SK-N-SH (cell line): ENCODE measurements at regions not wholly inside any gene's neighbourhood (a gene's known extent, or its start where the extent isn't known, plus 50 kb on each side); places are given as distances from the start of the nearest gene placed in this dataset.

Source experiments
- CTCF ChIA-PET: fragments of 300-600, 350-600 bp; formaldehyde crosslinking; extraction: SDS; loops from one replicate; lab custom pipeline; 2021; lab: Yijun Ruan, JAX
- POLR2A ChIA-PET: fragments of 350-600 bp; sonication (Branson Sonifier 250); formaldehyde crosslinking; extraction: SDS; loops from one replicate; lab custom pipeline; 2020; ENCODE audit warnings: antibody characterized with exemption, inconsistent platforms; lab: Yijun Ruan, JAX
- DNase-seq: peaks from one replicate; pipeline ENCODE4 v3.0.0; 2012
- H2AFZ ChIP-seq: fragments of 200-600 bp; sonication (generic); 2 replicates; pipeline ENCODE4 v1.8.1; 2016; ENCODE audit warnings: antibody characterized with exemption, mild to moderate bottlenecking, low read depth
- H3F3A ChIP-seq: fragments of 200-600 bp; sonication (generic); replicated peaks from 2 replicates; pipeline ENCODE3; 2016; ENCODE audit warnings: antibody characterized with exemption, mild to moderate bottlenecking; ENCODE audit not compliant: insufficient read depth
- H3K27ac ChIP-seq, 2 experiments: fragments of 200-500 bp in 1 of 2; fragments of 200-600 bp in 1 of 2; sonication (Bioruptor generic) in 1 of 2; sonication (generic), shearing (Covaris generic) in 1 of 2; 2 replicates each; pipeline versions ENCODE4 v1.5.1 to v1.6.1; 2014 to 2016; ENCODE audit warnings: low read depth in 2 of 2, inconsistent platforms in 1 of 2, low read length in 1 of 2, mild to moderate bottlenecking in 1 of 2, mixed read lengths in 1 of 2
- H3K27me3 ChIP-seq: fragments of 200-600 bp; sonication (generic), shearing (Covaris generic); 2 replicates; pipeline ENCODE4 v1.6.1; 2016; ENCODE audit warnings: mixed run types; ENCODE audit not compliant: insufficient read depth
- H3K36me3 ChIP-seq, 2 experiments: fragments of 200-500 bp in 1 of 2; fragments of 200-600 bp in 1 of 2; sonication (Bioruptor generic) in 1 of 2; sonication (generic) in 1 of 2; replicated peaks in 1 of 2; 2 replicates each; pipeline versions ENCODE3 to v1.5.1; 2014 to 2016; ENCODE audit warnings: low read length in 1 of 2, mild to moderate bottlenecking in 1 of 2; ENCODE audit not compliant: insufficient read depth in 2 of 2, control insufficient read depth in 1 of 2
- H3K4me1 ChIP-seq, 2 experiments: fragments of 200-500 bp in 1 of 2; fragments of 200-600 bp in 1 of 2; sonication (Bioruptor generic) in 1 of 2; sonication (generic), shearing (Covaris generic) in 1 of 2; 2 replicates each; pipeline versions ENCODE4 v1.5.1 to v1.6.1; 2014 to 2016; ENCODE audit warnings: low read depth in 1 of 2, low read length in 1 of 2, mixed run types in 1 of 2; ENCODE audit not compliant: insufficient read depth in 2 of 2, control insufficient read depth in 1 of 2
- H3K4me2 ChIP-seq: fragments of 200-600 bp; sonication (generic), shearing (Covaris generic); 2 replicates; pipeline ENCODE4 v1.6.1; 2017; ENCODE audit warnings: mixed run types
- H3K4me3 ChIP-seq, 2 experiments: fragments of 200-500 bp in 1 of 2; fragments of 200-600 bp in 1 of 2; sonication (Bioruptor generic) in 1 of 2; sonication (generic), shearing (Covaris generic) in 1 of 2; 2 replicates each; pipeline versions ENCODE4 v1.5.1 to v1.8.1; 2014 to 2016; ENCODE audit warnings: low read depth in 2 of 2, inconsistent platforms in 1 of 2, low read length in 1 of 2, mild to moderate bottlenecking in 1 of 2, mixed read lengths in 1 of 2, moderate library complexity in 1 of 2
- H3K79me2 ChIP-seq: fragments of 200-600 bp; sonication (generic); 2 replicates; pipeline ENCODE4 v1.8.1; 2017; ENCODE audit warnings: mild to moderate bottlenecking; ENCODE audit not compliant: insufficient read depth
- H3K9ac ChIP-seq: fragments of 200-600 bp; sonication (generic); 2 replicates; pipeline ENCODE4 v1.6.1; 2017; ENCODE audit warnings: mixed run types
- H3K9me2 ChIP-seq: fragments of 200-600 bp; sonication (generic); 2 replicates; pipeline ENCODE4 v1.6.1; 2017; ENCODE audit warnings: mixed run types
- H3K9me3 ChIP-seq: fragments of 200-600 bp; sonication (generic); 2 replicates; pipeline ENCODE4 v1.6.1; 2017; ENCODE audit warnings: mixed run types, mild to moderate bottlenecking, moderate library complexity
- H4K20me1 ChIP-seq: fragments of 200-600 bp; sonication (generic); 2 replicates; pipeline ENCODE4 v1.6.1; 2017; ENCODE audit warnings: mild to moderate bottlenecking, mixed run types; ENCODE audit not compliant: insufficient read depth
- EZH2phosphoT487 ChIP-seq: fragments of 200-600 bp; sonication (generic); IDR thresholded peaks from 2 replicates; pipeline ENCODE4 v1.6.1; 2017; ENCODE audit warnings: low read depth, mixed run types, mild to moderate bottlenecking, antibody characterized with exemption, moderate library complexity, borderline replicate concordance
- FOXJ3 ChIP-seq: sonication (generic); formaldehyde crosslinking; IDR thresholded peaks from 2 replicates; pipeline ENCODE4 v1.5.1; 2020; ENCODE audit warnings: mild to moderate bottlenecking, missing genetic modification reagents
- FOXM1 ChIP-seq: IDR thresholded peaks from 2 replicates; pipeline ENCODE4 v1.4.0; 2012; ENCODE audit warnings: low read depth, mild to moderate bottlenecking
- IRF3 ChIP-seq: fragments of 150-350 bp; IDR thresholded peaks from 2 replicates; pipeline ENCODE4 v1.6.1; 2016; ENCODE audit warnings: mild to moderate bottlenecking, low read depth, low read length
- POLR2AphosphoS5 ChIP-seq: IDR thresholded peaks from 2 replicates; pipeline ENCODE4 v1.6.1; 2012; ENCODE audit warnings: low read depth, low read length
- RCOR1 ChIP-seq: fragments of 150-350 bp; IDR thresholded peaks from 2 replicates; pipeline ENCODE4 v1.6.1; 2017; ENCODE audit warnings: antibody characterized with exemption, low read length
- SMC3 ChIP-seq: IDR thresholded peaks from 2 replicates; pipeline ENCODE4 v1.6.1; 2012; ENCODE audit warnings: low read depth, low read length, improper control_type of control experiment
- TAF1 ChIP-seq: IDR thresholded peaks from 2 replicates; pipeline ENCODE4 v1.6.1; 2012; ENCODE audit warnings: low read depth, mild to moderate bottlenecking, low read length, moderate library complexity, borderline replicate concordance
- TEAD4 ChIP-seq: IDR thresholded peaks from 2 replicates; pipeline ENCODE4 v1.4.0; 2012; ENCODE audit warnings: mild to moderate bottlenecking, borderline replicate concordance; ENCODE audit not compliant: insufficient read depth
- WGBS: methylation state at CpG from one replicate; pipeline ENCODE4 v1.1.6; 2017; ENCODE audit warnings: low lambda C conversion rate; 5-methylcytosine and 5-hydroxymethylcytosine counted together
- TF ChIP-seq, protein P1 (sequence below): fragments of 150-350 bp; IDR thresholded peaks from 2 replicates; pipeline ENCODE4 v1.6.1; 2017; ENCODE audit warnings: antibody characterized with exemption, low read length, low read depth, borderline replicate concordance

GRCh38 chr1:234529095-234529949 is 50.3 kb upstream of the TARBP1 start:
- no peak overlapping the region for H3K4me2 ChIP-seq
- no peak overlapping the region for H3K27ac ChIP-seq
- H3K27me3 ChIP-seq = no peaks in the 10 kb centered on the region
- ChIA-PET CTCF (interaction anchor here (0.9 to 1.9 kb wide), 5 partner anchors 10 to 555 kb away, joined by 3 to 9 read pairs (median 3); no protein-coding TSS in a partner anchor), POLR2A (no interaction called here)
- no peaks in the 10 kb centered on the region for H3K9me3 ChIP-seq
- 89% methylated on average over 8 of the region's 8 CpGs for WGBS
- no peak overlapping the region for H3K4me3 ChIP-seq
- H3K36me3 ChIP-seq = no peaks in the 10 kb centered on the region
- no peaks in the 10 kb centered on the region for H4K20me1 ChIP-seq
- TF ChIP-seq, protein P1, sequence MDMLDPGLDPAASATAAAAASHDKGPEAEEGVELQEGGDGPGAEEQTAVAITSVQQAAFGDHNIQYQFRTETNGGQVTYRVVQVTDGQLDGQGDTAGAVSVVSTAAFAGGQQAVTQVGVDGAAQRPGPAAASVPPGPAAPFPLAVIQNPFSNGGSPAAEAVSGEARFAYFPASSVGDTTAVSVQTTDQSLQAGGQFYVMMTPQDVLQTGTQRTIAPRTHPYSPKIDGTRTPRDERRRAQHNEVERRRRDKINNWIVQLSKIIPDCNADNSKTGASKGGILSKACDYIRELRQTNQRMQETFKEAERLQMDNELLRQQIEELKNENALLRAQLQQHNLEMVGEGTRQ = no peak
- TF ChIP-seq TAF1 (no peak), TEAD4 (no peak), IRF3 (no peak), FOXM1 (no peak), POLR2AphosphoS5 (no peak), RCOR1 (no peak), EZH2phosphoT487 (no peak), FOXJ3 (CRISPR knock-in tag) (no peak), SMC3 (no peak)
- no peak overlapping the region for H3K9ac ChIP-seq
- no peaks in the 10 kb centered on the region for H3K79me2 ChIP-seq
- H3K4me1 ChIP-seq = peaks cover 35% of the 10 kb centered on the region in 2 experiments
- no peak for DNase-seq
- H3F3A ChIP-seq = peaks cover 22% of the 10 kb centered on the region
- H3K9me2 ChIP-seq = no peaks in the 10 kb centered on the region
- H2AFZ ChIP-seq = no peak overlapping the region
